Hematopoietic multipotent progenitor cell (in vitro differentiated cells): ENCODE measurements at regions not wholly inside any gene's neighbourhood (a gene's known extent, or its start where the extent isn't known, plus 50 kb on each side); places are given as distances from the start of the nearest gene placed in this dataset.
A peak's percentile ranks its signal among the peaks of the same experiment; 100 is the strongest.

Source experiments
- DNase-seq, 3 donors: peaks; one replicate each; pipeline ENCODE4 v3.0.0-alpha.2; 2011 to 2015; ENCODE audit warnings: low read depth in 2 of 3, low spot score in 2 of 3

DNA sequence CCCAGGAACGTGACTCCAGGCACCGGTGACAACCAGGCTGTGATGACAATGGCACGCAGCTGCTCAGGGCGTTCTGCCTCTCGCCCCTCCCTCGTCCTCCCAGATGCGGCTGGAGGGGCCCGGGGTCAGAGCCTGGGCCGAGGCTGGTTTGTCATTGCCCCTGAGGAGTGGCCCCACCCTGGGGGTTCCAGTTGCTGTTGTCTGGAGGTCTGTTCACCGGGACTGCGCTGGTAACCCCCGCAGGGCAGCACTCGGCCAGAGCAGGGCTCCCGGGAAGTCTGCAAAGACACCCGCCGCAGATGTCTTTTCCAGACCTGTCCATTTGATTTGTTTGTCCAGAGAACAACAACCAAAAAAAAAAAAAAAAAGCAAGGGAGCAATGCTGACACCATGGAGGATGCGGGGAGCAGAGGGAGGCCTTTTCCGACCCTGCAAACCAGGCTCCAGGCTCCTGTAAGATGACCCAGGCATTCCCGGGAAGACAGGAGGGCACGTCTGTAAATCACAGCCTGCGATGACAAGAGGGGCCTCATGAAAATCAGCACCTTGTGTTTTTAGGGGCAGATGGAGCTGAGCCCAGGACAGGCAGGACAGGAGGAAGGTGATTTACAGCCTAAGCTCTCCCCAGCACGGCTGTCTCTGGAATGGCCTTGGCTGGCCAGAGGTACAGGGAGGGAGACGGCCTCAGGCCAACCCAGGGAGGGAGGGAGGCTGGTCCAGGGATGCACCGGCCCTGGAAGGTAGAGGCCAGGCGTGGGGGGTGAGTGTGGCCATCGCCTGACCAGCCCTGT is 189.3 kb downstream of the ERMARD start:
- no peak for DNase-seq

- no peak for DNase-seq
Measured at GRCh38 chr6:169939554-169940164, 188.2 kb downstream of the ERMARD start.

- no peak for DNase-seq
Measured at GRCh38 chr6:169938731-169939130, 187.3 kb downstream of the ERMARD start.

- DNase-seq, result no peak
Measured at GRCh38 chr6:169938262-169938701, 186.9 kb downstream of the ERMARD start.

DNA sequence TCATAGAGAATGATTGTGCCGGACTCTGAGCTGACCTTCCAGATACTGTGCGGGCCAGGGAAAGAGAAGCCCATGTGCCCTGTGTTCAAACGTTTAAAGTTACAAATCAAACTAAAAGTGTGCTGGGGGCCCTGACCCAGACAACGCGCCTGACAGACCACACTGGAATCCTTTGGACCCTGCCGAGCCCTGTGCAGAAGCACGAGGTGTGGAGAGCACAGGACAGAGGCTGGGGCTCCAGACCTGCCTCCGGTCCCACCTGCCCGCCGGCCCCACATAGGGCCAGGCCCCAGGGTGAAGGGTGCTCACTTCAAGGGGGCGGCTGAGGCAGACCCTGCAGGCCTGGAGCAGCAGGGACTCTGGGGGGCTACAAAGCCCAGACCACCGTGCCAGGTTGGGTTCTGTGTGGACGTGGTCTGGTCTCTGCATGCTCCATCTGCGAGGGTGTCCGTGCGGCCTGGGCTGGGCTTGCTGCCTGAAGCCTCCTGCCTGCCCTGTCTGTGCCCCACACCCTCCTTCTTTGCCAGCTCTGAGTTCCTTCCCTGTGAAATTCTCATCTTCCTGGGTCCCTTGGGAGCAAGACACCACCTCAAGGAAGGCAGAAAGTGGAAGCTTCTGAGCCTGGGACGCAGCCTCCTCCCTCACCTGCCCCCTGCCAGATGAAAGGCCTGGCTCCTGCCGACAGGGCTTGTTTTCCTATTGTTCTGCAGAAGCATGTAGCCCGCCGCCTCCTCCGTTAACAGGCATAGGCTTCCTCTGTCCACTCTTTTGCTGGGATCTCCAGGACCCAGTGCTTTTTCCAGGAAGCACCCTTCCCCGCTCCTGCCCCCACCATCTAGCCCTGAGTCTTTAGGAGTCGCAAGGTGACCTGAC is 186.2 kb downstream of the ERMARD start:
- no peak for DNase-seq

DNA sequence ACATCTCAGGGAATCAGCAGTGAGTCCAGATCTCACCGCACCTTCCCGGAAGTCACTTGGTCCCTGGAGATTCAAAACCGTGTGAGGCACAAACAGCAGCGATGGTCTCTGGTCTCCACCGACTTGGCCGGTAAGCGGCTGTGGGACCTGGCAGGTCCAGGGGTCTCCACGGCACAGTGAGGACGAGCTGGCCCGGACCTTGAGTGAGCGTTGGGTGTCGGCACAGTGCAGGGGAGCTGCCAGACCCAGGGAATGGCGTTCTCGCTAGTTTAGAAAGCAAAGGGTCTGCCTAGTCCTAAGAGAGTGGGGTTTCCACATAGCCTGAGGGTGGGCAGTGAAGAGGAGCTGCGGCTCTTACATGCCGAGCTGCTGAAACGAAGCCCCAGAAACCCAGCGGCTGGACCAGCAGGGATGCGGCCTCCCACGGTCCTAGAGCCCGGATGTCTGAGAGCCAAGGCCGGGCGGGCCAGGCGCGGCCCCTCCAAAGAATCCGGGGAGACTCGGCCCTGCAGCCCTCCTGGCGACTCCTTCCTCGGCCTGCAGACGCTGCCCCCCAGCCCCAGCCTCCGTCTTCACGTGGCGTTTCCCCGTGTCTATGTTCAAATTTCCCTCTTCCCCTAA is 185.0 kb downstream of the ERMARD start:
- no peak for DNase-seq

- DNase-seq, result no peak
Measured at GRCh38 chr6:169935861-169936260, 184.4 kb downstream of the ERMARD start.

DNA sequence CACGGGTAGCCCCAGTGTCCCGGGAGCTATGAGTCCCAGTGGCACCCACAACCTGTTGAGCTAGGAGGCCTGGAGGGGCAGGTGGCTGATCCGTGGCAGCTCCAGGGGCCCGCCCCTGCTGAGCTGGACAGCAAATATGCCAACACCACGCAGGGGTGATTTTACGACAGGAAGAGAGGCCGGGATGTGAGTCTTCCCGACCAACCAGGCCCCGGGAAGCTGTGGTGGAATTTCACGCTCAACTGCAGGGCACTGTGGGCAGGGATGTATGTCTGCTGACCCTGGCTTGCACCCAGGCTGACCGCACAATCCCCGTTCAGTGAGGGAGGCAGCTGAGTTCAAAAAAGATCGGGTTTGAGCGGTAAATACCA is 183.9 kb downstream of the ERMARD start:
- no peak for DNase-seq

GRCh38 chr6:169934699-169935347 is 183.4 kb downstream of the ERMARD start:
- no peak for DNase-seq

DNA sequence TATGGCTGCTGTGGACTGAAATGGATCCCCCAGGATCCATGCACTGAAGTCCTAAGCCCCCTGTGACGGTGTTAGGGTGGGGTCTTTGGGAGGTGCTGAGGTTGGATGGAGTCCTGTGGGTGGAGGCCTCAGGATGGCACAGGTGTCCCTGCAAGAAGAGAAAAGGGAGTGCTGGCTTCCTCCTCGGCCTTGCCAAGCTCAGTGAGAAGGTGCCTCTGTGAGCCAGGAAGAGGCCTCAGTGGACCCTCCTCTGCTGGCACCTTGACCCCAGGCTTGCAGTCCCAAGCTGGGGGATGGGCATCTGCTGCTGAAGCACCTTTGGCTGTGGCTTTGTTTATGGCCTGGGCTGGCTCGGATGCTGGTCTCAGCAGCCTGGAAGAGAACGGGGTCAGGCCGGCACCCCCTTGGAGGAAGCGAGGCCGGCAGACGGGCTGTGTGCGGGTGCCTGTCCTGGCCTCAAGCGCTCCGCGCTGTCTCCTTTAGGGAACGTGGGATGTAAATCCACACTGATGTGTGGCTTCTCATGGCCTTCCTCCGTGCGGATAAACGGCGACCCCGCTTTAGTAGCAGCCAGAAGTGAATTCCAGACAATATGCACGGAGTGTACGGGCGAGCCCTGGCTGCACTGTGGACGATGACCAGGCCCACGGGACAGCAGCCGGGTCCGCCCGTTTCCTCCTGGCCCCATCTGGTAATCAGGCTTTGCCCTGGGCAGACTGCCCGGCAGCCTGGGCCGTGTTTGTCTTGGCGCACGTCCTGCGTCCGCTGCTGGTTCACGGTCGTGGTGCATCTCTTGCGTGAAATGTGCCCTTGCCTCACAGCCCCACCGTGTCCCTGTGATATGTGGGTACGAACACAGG is 182.6 kb downstream of the ERMARD start:
- no peak for DNase-seq

GRCh38 chr6:169933251-169933821 is 181.9 kb downstream of the ERMARD start:
- no peak for DNase-seq

- DNase-seq, result no peak
Measured at GRCh38 chr6:169932491-169932890, 181.1 kb downstream of the ERMARD start.

- no peak for DNase-seq
Measured at GRCh38 chr6:169931261-169931660, 179.8 kb downstream of the ERMARD start.

GRCh38 chr6:169930799-169931198 is 179.4 kb downstream of the ERMARD start:
- DNase-seq, result peak in 2 of 3 donors; percentile 35 to 46

DNA sequence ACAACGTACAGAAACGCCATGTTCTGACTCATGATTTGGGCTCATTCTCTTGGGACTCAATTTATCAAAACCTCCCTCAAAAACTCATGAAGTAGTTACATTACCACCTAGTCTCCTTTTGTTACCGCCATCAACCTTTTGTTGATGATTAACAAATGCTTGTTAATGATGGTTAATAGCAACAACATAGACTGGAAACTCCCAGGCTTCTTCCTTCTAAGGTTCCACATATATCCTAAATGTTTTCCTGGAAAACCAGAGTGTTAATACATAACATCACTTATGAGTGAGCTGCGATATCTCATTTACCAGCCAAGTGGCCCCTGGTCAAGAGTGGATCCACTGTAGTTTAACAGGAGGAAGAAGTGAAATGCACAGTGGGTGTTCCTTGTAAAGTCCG is 176.3 kb downstream of the ERMARD start:
- DNase-seq, result no peak

GRCh38 chr6:169926617-169927417 is 175.4 kb downstream of the ERMARD start:
- DNase-seq, result no peak

GRCh38 chr6:169923468-169924464 is 172.3 kb downstream of the ERMARD start:
- no peak for DNase-seq
